ENCODE measurements at regions not wholly inside any gene's neighbourhood (a gene's known extent, or its start where the extent isn't known, plus 50 kb on each side); places are given as distances from the start of the nearest gene placed in this dataset.
A peak's percentile ranks its signal among the peaks of the same experiment; 100 is the strongest.

DNA sequence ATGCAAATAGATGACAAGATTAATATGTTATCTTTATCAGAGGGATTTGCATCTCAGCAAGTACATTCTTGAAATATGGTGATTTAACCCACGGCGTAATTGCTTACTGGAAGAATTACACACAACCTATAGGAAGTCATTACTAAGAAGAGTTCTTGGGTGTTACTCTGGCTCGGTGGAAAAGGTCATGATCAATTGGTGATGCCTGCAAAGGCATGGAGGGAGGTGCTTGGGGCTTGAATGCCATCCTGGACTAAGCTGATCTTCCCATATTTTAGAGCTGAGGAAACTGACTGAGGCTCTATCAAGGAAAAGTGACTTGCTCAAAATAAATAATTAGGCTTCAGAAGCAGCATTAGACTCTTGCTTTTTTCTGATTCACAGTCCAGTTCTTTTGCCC lies 137.5 kb upstream of the JUN start:
- Histone ChIP-seq H3K4me3 (ENCODE audit: low read length) (no peak overlapping the region), H3K27me3 (ENCODE audit: control insufficient read depth in 2 of 2, insufficient read depth in 2 of 2, low read length in 2 of 2) (no peaks in the 10 kb centered on the region), H3K27ac (ENCODE audit: low read depth, low read length) (no peak overlapping the region), H3K9me3 (ENCODE audit: control insufficient read depth in 2 of 3, low read length in 3 of 3) (no peaks in the 10 kb centered on the region), H3K4me1 (ENCODE audit: control insufficient read depth in 2 of 2, insufficient read depth in 2 of 2, low read length in 2 of 2) (peaks cover 5 to 6% of the 10 kb centered on the region in 2 donors), H3K36me3 (ENCODE audit: control insufficient read depth in 2 of 3, insufficient read depth in 3 of 3, low read length in 3 of 3) (no peaks in the 10 kb centered on the region)
- no peak for DNase-seq
- no peak overlapping the region for H3K27ac Mint-ChIP-seq
- no peak overlapping the region for H3K4me3 Mint-ChIP-seq
- H3K27me3 Mint-ChIP-seq, result peaks cover 0 to 9% (median 0%) of the 10 kb centered on the region in 5 donors
- H3K36me3 Mint-ChIP-seq, result peaks cover 0 to 5% (median 0%) of the 10 kb centered on the region in 5 donors
- ATAC-seq, result no peak
- ChIA-PET POLR2A (interaction anchor here (2.0 kb wide), 1 partner anchor 21 kb away, joined by 4 read pairs; no protein-coding TSS in a partner anchor), CTCF (no interaction called here)
- peaks cover 7 to 26% (median 15%) of the 10 kb centered on the region in 7 donors for H3K4me1 Mint-ChIP-seq
- peaks cover 0 to 6% (median 0%) of the 10 kb centered on the region in 11 donors for H3K9me3 Mint-ChIP-seq
- intact Hi-C loops (cut with micrococcal nuclease), result loop anchor here in 1 of 2 donors (5.0 kb wide), 1 partner anchor 776 kb away; no protein-coding TSS in a partner anchor

DNA sequence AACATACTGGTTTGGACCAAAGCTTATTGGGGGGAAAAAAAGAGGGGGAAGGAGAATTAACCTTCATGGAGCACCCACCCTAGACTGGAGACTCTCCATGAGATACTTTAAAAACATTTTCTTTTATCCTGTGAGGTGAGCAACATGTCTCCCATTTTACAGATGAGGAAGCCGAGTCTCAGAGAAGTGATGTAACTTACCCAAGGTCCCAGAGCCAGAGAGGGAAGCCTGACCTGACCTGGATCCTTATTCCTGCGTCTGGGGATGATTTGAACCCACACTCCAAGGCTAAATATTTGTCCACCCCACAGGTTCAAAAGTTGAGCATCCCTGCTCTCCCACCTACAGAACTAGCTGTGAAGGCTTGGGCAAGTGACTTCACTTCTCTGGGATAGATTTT lies 137.9 kb upstream of the JUN start:
- Mint-ChIP-seq H3K4me1 (peaks cover 7 to 29% (median 15%) of the 10 kb centered on the region in 7 donors), H3K9me3 (peaks cover 0 to 4% (median 0%) of the 10 kb centered on the region in 11 donors), H3K27me3 (peaks cover 0 to 6% (median 0%) of the 10 kb centered on the region in 5 donors), H3K27ac (no peak overlapping the region), H3K4me3 (no peak overlapping the region), H3K36me3 (peaks cover 0 to 4% (median 0%) of the 10 kb centered on the region in 5 donors)
- Histone ChIP-seq H3K4me3 (ENCODE audit: low read length) (no peak overlapping the region), H3K27me3 (ENCODE audit: control insufficient read depth in 2 of 2, insufficient read depth in 2 of 2, low read length in 2 of 2) (no peaks in the 10 kb centered on the region), H3K9me3 (ENCODE audit: control insufficient read depth in 2 of 3, low read length in 3 of 3) (no peaks in the 10 kb centered on the region), H3K36me3 (ENCODE audit: control insufficient read depth in 2 of 3, insufficient read depth in 3 of 3, low read length in 3 of 3) (no peaks in the 10 kb centered on the region), H3K27ac (ENCODE audit: low read depth, low read length) (no peak overlapping the region), H3K4me1 (ENCODE audit: control insufficient read depth in 2 of 2, insufficient read depth in 2 of 2, low read length in 2 of 2) (peaks cover 5 to 6% of the 10 kb centered on the region in 2 donors)
- intact Hi-C loops (cut with micrococcal nuclease), result loop anchor here in 1 of 2 donors (1.0 to 5.0 kb wide), 2 partner anchors 137 to 776 kb away; partner anchors contain the start of gene JUN
- CTCF ChIA-PET, result no interaction called here
- ATAC-seq, result no peak
- POLR2A ChIA-PET, result interaction anchor here (2.0 kb wide), 1 partner anchor 22 kb away, joined by 4 read pairs; no protein-coding TSS in a partner anchor
- no peak for DNase-seq

GRCh38 chr1:58922302-58923089 lies 138.6 kb upstream of the JUN start:
- intact Hi-C loops (cut with micrococcal nuclease), result loop anchor here in 1 of 2 donors (1.0 to 5.0 kb wide), 2 partner anchors 138 to 775 kb away; partner anchors contain the start of gene JUN
- POLR2A ChIA-PET, result no interaction called here
- Histone ChIP-seq H3K36me3 (ENCODE audit: control insufficient read depth in 2 of 3, insufficient read depth in 3 of 3, low read length in 3 of 3) (no peaks in the 10 kb centered on the region), H3K4me3 (ENCODE audit: low read length) (no peak overlapping the region), H3K27me3 (ENCODE audit: control insufficient read depth in 2 of 2, insufficient read depth in 2 of 2, low read length in 2 of 2) (no peaks in the 10 kb centered on the region), H3K27ac (ENCODE audit: low read depth, low read length) (no peak overlapping the region), H3K9me3 (ENCODE audit: control insufficient read depth in 2 of 3, low read length in 3 of 3) (no peaks in the 10 kb centered on the region), H3K4me1 (ENCODE audit: control insufficient read depth in 2 of 2, insufficient read depth in 2 of 2, low read length in 2 of 2) (peaks cover 5 to 6% of the 10 kb centered on the region in 2 donors)
- Mint-ChIP-seq H3K4me3 (peak overlapping the region in 8 of 10 donors; percentile 3 to 37 (median 16)), H3K4me1 (peaks cover 7 to 34% (median 16%) of the 10 kb centered on the region in 7 donors), H3K27ac (peak overlapping the region in 3 of 9 donors; percentile 44 to 77 (median 60)), H3K27me3 (peaks cover 0 to under 1% (median 0%) of the 10 kb centered on the region in 5 donors), H3K9me3 (peaks cover 0 to 4% (median 0%) of the 10 kb centered on the region in 11 donors), H3K36me3 (peaks cover 0 to 4% (median 0%) of the 10 kb centered on the region in 5 donors)
- CTCF ChIA-PET, result no interaction called here
- DNase-seq (peak in 5 of 9 donors; percentile 26 to 44 (median 34)), ATAC-seq (peak; percentile 94)

DNA sequence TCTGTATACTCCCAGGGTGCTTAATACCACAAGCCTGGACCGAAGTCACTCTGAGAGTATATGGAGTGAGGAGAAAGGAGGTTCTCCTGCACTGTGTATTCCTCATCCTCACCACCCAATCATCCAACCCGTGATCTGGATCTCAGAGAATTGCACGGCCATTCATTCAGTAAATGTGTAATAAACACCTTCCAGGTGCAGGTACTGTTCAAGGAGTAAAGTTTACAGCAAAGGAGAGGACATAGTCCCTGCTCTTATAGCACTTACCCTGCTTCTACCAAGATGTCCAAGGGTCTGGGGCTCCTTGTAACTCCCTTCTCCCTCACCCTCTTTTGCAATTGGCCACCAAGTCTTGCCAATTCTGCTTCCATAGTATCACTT lies 139.2 kb upstream of the JUN start:
- CTCF ChIA-PET, result no interaction called here
- Mint-ChIP-seq H3K27me3 (no peaks in the 10 kb centered on the region), H3K4me1 (peaks cover 7 to 40% (median 16%) of the 10 kb centered on the region in 7 donors), H3K27ac (peak overlapping the region in 3 of 9 donors; percentile 44 to 77 (median 60)), H3K36me3 (peaks cover 0 to 4% (median 0%) of the 10 kb centered on the region in 5 donors), H3K4me3 (peak overlapping the region in 4 of 10 donors; percentile 3 to 37 (median 25)), H3K9me3 (peaks cover 0 to 4% (median 0%) of the 10 kb centered on the region in 11 donors)
- H3K4me3 ChIP-seq (ENCODE audit: low read length), result no peak overlapping the region
- H3K27me3 ChIP-seq (ENCODE audit: control insufficient read depth in 2 of 2, insufficient read depth in 2 of 2, low read length in 2 of 2), result no peaks in the 10 kb centered on the region
- ATAC-seq (no peak), DNase-seq (no peak)
- no peaks in the 10 kb centered on the region for H3K36me3 ChIP-seq (ENCODE audit: control insufficient read depth in 2 of 3, insufficient read depth in 3 of 3, low read length in 3 of 3)
- H3K9me3 ChIP-seq (ENCODE audit: control insufficient read depth in 2 of 3, low read length in 3 of 3), result no peaks in the 10 kb centered on the region
- POLR2A ChIA-PET, result no interaction called here
- intact Hi-C loops (cut with micrococcal nuclease), result loop anchor here in 1 of 2 donors (5.0 kb wide), 1 partner anchor 774 kb away; no protein-coding TSS in a partner anchor
- H3K27ac ChIP-seq (ENCODE audit: low read depth, low read length), result no peak overlapping the region
- peaks cover 5 to 6% of the 10 kb centered on the region in 2 donors for H3K4me1 ChIP-seq (ENCODE audit: control insufficient read depth in 2 of 2, insufficient read depth in 2 of 2, low read length in 2 of 2)

- H3K9me3 Mint-ChIP-seq, result peaks cover 0 to 4% (median 0%) of the 10 kb centered on the region in 11 donors
- H3K9me3 ChIP-seq (ENCODE audit: control insufficient read depth in 2 of 3, low read length in 3 of 3), result no peaks in the 10 kb centered on the region
- H3K4me3 ChIP-seq (ENCODE audit: low read length), result no peak overlapping the region
- peaks cover 0 to 5% (median 0%) of the 10 kb centered on the region in 5 donors for H3K27me3 Mint-ChIP-seq
- no peak for ATAC-seq
- intact Hi-C loops (cut with micrococcal nuclease), result loop anchor here in 1 of 2 donors (5.0 kb wide), 1 partner anchor 773 kb away; no protein-coding TSS in a partner anchor
- H3K27ac Mint-ChIP-seq, result no peak overlapping the region
- ChIA-PET CTCF (no interaction called here), POLR2A (no interaction called here)
- H3K27me3 ChIP-seq (ENCODE audit: control insufficient read depth in 2 of 2, insufficient read depth in 2 of 2, low read length in 2 of 2), result no peaks in the 10 kb centered on the region
- no peak overlapping the region for H3K4me3 Mint-ChIP-seq
- H3K4me1 Mint-ChIP-seq, result peaks cover 7 to 50% (median 19%) of the 10 kb centered on the region in 7 donors
- peaks cover 5 to 6% of the 10 kb centered on the region in 2 donors for H3K4me1 ChIP-seq (ENCODE audit: control insufficient read depth in 2 of 2, insufficient read depth in 2 of 2, low read length in 2 of 2)
- H3K36me3 ChIP-seq (ENCODE audit: control insufficient read depth in 2 of 3, insufficient read depth in 3 of 3, low read length in 3 of 3), result no peaks in the 10 kb centered on the region
- H3K36me3 Mint-ChIP-seq, result peaks cover 0 to 4% (median 0%) of the 10 kb centered on the region in 5 donors
- no peak for DNase-seq
- H3K27ac ChIP-seq (ENCODE audit: low read depth, low read length), result no peak overlapping the region
These were observed 140.2 kb upstream of the JUN start for GRCh38 chr1:58924016-58924565.

GRCh38 chr1:58924821-58925220 lies 141.0 kb upstream of the JUN start:
- no peak overlapping the region for H3K4me3 Mint-ChIP-seq
- Histone ChIP-seq H3K9me3 (ENCODE audit: control insufficient read depth in 2 of 3, low read length in 3 of 3) (no peaks in the 10 kb centered on the region), H3K27me3 (ENCODE audit: control insufficient read depth in 2 of 2, insufficient read depth in 2 of 2, low read length in 2 of 2) (no peaks in the 10 kb centered on the region), H3K4me3 (ENCODE audit: low read length) (no peak overlapping the region), H3K4me1 (ENCODE audit: control insufficient read depth in 2 of 2, insufficient read depth in 2 of 2, low read length in 2 of 2) (peaks cover 5 to 6% of the 10 kb centered on the region in 2 donors), H3K36me3 (ENCODE audit: control insufficient read depth in 2 of 3, insufficient read depth in 3 of 3, low read length in 3 of 3) (no peaks in the 10 kb centered on the region), H3K27ac (ENCODE audit: low read depth, low read length) (no peak overlapping the region)
- ChIA-PET POLR2A (no interaction called here), CTCF (no interaction called here)
- DNase-seq (no peak), ATAC-seq (no peak)
- peak overlapping the region in 1 of 9 donors; percentile 19 for H3K27ac Mint-ChIP-seq
- peaks cover 0 to 4% (median 0%) of the 10 kb centered on the region in 11 donors for H3K9me3 Mint-ChIP-seq
- intact Hi-C loops (cut with micrococcal nuclease), result loop anchor here in 1 of 2 donors (5.0 kb wide), 2 partner anchors 122 to 772 kb away; no protein-coding TSS in a partner anchor
- peaks cover 0 to 4% (median 0%) of the 10 kb centered on the region in 5 donors for H3K36me3 Mint-ChIP-seq
- H3K4me1 Mint-ChIP-seq, result peaks cover 7 to 57% (median 23%) of the 10 kb centered on the region in 7 donors
- H3K27me3 Mint-ChIP-seq, result peaks cover 0 to 6% (median 0%) of the 10 kb centered on the region in 5 donors
